ENCODE measurements at regions not wholly inside any gene's neighbourhood (a gene's known extent, or its start where the extent isn't known, plus 50 kb on each side); places are given as distances from the start of the nearest gene placed in this dataset.

DNA sequence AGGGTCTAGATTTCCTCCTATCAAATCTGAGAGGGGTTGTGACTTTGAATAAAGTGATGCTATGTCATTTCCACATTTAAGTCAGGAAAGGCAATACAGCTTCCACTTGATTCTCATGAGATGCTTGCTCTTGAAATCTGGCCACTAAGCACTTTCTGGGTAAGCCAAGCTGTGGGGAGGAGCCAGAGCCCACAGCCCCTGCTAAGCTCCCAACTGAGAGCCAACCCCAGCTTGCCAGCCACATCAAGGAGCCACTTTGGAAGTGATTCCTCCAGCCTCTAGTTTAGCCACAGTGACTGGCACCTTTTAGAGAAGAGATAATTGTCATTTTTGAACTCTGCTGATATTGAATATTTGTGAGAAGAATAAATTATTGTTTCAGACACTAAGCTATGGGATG is 1441.5 kb upstream of the IGFBP7 start:
- FAIRE-seq: no peak

DNA sequence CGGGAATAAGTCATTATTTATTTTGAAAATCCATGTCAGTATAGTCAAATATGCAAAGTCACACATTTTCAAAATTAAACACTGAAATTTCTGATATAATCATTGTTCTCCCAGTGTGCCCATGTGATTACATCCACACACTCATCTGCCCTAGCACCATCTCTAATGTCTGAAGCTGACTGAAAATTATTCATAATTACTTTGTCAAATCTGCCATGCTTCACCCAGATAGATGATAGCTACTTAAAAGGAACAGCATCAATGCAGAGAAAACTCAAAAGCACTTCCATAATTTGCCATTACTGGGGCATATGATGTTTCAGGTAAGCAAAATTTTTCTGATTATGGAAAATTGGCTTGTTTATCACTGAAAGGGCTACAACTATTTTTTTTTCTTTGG is 1433.3 kb upstream of the IGFBP7 start:
- FAIRE-seq: no peak

DNA sequence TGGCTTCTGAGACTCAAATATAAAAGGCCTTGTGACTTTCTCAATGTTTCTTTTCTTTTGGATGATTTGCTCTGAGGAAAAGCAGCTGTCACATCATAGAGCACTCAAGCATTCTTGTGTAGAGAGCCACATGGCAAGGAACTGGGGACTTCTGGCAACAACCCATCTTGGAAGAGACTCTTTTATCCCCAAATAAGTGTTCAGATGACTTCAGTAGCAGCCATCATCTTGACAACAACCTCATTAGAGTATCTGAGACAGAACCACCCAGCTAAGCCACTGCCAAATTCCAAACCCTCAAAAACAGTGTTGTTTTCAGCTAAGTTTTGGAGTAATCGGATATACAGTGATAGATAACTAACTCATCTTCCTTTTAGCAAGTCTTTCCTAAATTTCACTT is 1431.7 kb upstream of the IGFBP7 start:
- FAIRE-seq: no peak

DNA sequence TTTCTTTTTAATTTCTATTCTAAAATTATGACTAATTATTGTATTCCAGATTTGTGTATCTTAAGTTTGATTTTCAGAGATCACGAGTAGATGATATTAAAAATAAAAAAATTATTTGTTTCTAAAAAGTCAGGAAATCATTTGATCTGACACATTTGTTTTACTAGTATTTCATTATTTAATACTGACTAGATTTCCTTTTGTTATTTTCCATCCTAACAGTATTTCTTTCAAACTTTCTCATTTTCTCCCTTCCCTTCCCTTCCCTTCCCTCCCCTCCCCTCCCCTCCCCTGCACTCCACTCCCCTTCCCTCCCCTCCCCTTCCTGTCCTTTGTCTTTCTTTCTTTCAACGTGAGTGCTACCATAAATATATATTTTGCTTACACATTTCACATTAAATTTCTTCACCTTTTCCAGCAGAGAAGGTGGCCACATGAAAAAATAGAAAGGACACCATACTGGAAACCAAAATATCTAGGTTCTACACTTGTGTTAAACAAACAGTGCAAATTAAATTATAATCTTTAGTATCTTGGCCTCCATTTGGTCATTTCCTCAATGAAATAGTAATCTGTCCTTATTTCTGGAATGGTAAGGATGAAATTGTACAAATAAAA is 1412.7 kb upstream of the IGFBP7 start:
- peak; percentile 63 for FAIRE-seq

DNA sequence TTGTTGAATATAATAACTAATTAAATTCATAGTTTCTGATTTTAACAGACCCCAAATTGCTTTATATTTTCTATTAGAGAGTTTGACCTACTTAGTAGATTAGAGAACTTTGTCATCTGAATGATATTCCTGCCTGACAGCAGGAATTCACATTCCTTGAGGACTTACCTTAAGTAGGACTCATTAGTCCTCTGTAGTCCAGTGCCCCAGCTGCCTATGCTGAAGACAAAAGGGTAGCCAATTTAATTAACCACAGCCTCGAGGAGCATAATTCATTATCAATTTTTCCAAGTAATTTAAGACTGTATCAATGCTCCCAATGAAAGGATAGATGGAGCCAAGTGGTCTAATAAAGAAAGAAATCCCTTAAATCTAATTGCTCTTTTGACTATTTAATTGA is 1405.0 kb upstream of the IGFBP7 start:
- FAIRE-seq: no peak

DNA sequence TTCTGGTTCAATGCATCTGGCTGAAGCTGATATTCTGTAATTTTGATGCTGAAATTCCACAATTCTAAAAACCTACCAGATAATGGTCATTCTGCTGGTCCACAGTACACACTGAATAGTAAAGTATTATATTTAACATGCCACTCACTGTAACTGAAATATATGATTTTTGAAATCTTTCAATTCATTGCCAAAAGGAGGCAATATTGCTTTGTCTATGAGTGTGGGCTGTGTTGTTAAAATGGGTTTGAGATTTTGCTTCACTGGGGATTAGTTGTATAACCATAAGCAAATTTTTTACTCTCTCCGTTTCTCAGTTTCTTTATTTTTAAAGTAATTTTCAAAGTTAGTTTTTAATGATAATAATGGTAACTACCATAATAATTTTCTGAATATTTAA is 1404.1 kb upstream of the IGFBP7 start:
- no peak for FAIRE-seq

DNA sequence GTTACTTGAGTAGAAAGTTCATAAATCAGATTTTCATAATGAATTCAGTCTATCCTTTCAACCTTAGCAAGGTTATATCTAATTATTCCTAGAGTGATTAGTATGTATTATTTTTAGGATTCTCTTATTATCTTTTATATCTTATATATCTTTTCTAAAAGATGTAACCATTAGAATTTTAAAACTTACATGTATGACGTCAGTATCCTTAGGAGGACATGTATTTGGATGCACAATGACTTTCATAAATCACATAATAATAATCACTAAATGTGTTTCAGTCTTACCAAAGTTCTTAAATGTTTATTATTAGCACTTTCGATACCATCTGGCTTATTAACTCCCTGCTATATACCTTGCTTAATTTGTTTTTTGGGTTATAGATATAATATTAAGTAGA is 1400.5 kb upstream of the IGFBP7 start:
- FAIRE-seq: no peak

DNA sequence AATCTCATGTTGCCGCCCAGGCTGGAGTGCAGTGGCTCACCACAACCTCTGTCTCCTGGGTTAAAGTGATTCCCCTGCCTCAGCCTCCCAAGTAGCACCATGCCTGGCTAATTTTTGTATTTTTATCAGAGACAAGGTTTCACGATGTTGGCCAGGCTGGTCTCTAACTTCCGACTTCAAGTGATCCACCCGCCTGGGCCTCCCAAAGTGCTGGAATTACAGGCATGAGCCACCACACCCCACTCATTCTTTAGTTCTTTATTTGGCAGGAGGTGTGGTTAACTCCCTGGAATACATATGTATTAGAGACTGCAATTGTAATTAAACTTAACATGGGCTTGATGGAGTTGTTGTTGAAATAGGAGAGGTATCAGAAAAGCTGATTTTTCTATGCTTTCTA is 1396.9 kb upstream of the IGFBP7 start:
- FAIRE-seq: no peak

DNA sequence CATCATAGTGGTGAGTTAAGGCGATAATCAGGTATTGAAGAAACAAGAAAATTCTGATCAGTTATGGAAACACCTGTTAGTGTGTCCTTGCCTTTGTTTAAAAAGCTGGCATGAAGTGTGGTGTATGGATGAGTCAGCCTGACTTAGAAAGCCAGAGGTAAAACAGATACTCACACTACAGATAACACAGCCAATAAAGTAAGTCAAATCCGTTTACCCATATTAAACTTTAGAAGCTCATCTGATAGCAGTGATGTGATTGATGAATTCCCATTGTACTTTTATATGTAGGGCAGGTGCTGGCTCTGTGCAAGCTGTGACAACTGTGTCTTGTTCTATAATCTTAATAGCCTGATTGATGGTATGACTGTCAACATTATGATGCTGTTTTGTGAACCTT is 1392.7 kb upstream of the IGFBP7 start:
- FAIRE-seq: no peak

DNA sequence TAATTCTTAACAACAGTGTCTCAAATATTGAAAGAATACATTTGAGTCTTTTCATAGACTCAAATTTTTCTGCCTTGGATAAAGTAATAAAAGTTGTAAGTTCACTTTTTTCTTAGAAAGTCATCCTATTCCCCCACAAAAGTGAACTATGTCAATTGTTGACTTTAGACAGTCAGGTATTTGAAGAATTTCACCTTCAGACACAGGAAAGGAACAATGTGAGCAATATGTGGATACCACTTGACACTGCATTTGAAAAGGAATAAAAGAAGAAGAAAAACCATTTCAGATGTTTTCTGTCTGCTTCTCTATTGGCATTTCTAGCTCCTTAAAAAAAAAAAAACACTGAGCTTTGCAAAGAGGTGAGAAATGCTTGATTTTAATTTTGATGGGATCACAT is 1389.0 kb upstream of the IGFBP7 start:
- no peak for FAIRE-seq

DNA sequence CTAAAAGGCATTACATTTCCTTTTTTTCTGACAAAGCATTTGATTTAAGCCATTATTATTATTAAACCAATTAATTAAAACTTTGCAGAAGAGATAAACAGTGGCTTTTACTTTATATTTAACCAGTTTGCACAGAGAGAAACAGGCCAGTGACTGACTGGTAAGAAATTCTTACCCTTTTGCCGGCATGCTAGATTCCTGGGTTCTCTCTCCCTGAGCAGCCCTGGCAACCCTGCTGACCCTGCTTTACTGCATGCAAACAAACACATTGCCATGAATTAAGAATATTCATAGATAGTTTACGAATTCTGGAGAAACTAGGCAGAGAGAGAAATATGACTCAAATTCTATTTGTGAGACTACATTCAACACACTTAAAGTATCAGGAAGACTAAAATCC is 1381.4 kb upstream of the IGFBP7 start:
- no peak for FAIRE-seq

DNA sequence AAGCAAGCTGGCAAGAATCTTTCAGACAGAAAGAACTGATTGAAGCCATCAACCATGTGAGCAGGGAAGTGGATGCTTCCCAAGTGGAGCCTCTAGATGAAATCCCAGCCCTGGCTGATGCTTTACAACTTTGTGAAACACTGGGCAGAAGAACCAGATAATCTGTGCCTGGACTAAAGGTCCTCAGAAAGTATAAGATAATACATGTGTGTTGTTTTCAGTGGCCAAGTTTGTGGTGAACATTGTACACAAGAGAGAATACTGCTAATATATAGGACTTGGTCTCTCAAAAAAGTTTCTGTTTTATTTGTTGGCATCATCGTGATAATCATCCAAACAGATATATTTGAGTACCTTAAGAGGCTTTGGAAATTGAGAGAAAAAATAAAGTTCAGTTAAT is 1367.8 kb upstream of the IGFBP7 start:
- no peak for FAIRE-seq

DNA sequence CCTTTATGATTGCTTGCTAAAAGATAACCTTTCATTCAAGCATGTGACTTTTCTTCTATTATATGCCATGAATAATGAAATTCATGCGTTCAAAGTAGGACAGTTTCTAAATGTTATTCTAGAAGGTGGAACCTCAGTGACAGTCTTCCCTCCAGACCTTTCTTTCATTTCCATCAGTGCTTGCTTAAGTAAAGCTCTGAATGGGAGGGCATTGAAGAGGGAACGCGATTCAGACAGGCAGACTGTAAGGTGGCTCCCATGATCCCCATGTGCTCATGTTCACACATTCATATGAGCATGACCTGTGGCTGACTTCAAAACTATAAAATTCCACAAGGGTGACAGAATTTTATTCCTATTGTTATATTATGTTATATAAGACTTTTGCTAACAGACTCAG is 1367.3 kb upstream of the IGFBP7 start:
- FAIRE-seq: no peak

DNA sequence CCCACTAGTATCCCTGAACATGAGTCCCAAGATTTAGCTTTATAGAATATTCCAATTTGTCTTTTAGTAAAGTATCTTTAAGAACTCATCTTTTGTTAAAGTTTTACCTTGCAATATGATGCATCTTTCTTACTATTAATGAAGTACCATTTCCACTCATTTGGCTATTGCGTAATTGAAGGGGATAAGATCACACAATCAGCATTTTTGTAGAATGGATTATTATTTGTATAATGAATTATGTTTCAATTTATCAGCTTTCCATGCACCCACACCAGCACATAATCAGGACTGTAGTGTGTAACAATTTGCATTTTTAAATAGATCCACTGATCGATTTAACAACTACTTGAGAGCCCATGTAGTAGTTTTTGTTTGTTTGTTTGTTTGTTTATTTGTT is 1364.9 kb upstream of the IGFBP7 start:
- no peak for FAIRE-seq

DNA sequence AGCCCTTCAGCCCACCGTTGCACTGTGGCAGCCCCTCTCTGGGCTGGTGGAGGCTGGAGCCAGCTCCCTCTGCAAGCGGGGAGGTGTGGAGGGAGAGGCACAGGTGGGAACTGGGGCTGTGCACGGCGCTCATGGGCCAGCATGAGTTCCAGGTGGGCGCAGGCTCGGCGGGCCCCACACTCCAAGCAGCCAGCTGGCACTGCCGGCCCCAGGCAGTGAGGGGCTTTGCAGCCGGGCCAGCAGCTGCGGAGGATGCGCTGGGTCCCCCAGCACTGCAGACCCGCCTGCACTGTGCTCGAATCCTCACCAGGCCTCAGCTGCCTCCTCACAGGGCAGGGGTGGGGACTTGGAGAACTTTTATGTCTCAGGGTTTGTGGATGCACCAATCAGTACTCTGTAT is 1354.8 kb upstream of the IGFBP7 start:
- FAIRE-seq: no peak

DNA sequence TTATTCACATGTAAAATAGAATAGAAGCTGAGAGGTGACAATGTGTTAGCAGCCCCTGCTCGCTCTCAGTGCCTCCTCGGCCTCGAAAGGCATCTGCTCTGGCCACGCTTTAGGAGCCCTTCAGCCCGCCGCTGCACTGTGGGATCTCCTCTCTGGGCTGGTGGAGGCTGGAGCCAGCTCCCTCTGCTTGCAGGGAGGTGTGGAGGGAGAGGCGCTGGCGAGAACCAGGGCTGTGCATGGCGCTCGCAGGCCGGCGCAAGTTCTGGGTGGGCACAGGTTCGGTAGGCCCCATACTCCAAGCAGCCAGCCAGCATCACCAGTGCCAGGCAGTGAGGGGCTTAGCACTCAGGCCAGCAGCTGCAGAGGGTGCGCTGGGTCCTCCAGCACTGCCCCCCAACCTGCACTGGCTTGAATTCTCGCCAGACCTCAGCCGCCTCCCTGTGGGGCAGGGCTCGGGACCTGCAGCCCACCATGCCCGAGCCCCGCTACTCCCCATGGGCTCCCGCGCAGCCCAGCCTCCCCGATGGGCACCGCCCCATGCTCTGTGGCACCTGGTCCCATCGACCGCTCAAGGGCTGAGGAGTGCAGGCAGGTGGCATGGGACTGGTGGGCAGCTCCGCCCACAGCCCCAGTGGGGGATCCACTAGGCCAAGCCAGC is 1346.7 kb upstream of the IGFBP7 start:
- FAIRE-seq: no peak

DNA sequence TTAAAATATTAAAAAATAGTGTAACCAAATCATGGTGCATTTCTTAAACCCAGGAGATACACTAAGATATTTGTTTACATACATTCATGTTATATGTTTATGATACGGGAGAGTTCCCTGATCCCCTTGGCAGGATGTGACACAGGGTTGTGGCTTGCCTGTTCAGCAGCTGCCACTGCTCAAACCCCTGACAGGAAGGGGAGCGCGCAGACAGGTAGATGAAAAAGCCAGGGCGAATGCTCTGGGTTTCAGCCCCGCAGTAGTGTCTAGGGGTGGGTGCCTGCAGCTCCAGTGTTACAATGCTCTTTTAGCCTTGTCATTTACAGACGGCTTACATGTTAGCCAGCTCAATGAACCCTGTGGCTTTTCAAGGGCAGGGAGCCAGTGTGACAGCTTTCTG is 1343.8 kb upstream of the IGFBP7 start:
- FAIRE-seq: no peak

DNA sequence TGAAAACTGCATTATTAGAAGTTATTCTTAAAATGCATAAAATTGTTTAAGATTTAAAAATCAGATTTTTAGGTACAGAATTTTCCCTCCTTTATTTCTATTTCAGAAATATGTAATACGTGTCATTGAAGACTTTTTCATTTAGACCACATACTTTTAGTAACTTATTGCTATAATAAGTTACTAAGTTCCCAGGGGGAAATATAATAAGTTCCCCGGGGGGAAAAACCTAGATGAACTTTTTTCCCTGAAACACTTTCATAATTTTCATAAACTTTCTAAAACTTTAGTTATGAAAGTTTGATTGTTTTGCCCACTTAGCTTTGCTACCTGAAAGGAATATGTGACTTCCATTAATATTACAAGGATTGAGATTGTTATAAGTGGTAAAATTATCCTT is 1341.5 kb upstream of the IGFBP7 start:
- peak; percentile 18 for FAIRE-seq

DNA sequence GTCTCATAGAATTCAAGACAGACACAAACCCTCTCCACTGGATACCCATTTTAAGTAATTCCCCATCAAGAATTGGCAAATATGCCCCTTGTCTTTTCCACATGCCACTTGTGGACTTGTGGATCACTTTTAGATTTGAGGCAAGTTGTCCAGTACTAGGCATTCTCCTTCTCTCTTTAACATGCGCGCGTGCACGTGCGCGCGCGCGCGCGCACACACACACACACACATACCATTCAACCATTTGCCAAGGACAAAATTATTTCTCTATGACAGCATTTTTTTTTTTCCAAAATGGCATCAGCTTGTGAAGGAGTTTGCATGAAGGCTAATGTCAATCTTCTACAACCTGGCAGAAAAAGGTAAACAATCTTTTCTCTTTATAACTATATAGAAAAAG is 1325.7 kb upstream of the IGFBP7 start:
- FAIRE-seq: no peak

DNA sequence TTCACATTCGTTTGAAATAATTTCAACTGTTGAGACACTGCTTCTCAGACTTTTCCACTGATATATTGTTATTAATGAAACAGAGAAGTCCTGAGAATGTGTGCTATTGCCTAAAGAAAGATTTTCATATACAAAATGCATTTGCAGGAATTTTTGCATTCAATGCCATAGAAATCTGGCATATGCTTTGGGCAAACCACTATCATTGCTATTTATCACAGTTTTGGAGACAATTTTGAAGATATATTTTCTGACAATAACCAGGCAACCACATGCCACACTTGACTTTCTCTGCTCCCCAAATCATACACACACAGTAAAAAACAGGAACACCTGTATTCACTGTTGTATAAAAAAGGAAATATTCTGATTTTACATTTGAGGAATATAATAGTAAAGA is 1303.7 kb upstream of the IGFBP7 start:
- no peak for FAIRE-seq

DNA sequence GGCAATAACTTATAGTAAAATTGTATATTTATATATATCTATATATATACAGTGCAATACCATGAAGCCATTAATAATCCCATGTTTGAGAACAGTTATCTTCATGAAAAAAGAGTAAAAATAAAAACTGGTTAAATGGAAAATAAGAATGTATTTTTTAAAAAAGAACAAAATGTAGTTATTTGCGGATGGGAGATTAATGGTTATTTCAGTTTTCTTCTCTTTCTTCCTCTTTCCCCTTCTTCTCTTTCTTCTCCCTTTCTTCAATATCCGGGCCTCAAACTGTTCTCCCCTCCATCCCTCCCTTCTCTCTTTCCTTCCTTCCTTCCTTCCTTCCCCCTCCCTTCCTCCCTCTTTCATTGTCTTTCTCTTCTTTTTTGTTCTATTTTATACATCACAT is 1301.7 kb upstream of the IGFBP7 start:
- FAIRE-seq: no peak

DNA sequence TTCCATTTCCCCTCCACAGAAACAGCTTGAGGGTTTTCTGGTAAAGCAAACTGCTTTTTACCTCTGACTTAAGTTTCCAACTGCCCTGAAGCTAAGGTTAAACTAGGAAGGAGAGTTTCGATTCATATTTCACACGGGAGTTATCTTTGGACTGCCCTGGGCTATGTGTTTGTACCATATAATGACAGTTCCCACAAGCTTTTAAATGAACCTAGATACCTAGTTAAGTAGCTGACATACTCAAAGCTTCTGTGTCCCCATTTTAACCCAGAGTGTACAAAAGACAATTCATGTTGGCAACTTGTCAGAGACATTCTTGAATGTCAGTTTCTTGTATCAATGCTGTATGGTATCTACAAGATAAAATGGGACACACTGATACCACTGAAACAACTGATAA is 1296.6 kb upstream of the IGFBP7 start:
- FAIRE-seq: no peak

DNA sequence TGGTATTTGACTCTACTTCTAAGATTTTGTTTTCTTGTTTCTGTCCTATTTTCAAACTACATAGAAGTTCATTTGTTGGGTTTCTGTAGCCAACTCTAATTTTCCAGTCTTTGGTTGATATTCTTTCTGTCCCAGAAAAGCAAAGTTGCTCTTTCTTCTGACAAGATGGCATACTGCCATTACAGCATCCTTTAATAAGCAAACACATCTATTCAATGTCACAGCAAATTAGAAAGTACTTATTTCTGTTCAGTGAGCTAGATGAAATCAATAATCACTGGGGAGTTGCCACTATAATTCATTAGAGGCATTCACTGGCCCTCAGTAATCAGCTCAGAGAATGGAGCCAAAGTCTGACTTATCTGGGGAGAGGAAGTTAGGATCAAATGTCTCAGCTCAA is 1258.0 kb upstream of the IGFBP7 start:
- no peak for FAIRE-seq

DNA sequence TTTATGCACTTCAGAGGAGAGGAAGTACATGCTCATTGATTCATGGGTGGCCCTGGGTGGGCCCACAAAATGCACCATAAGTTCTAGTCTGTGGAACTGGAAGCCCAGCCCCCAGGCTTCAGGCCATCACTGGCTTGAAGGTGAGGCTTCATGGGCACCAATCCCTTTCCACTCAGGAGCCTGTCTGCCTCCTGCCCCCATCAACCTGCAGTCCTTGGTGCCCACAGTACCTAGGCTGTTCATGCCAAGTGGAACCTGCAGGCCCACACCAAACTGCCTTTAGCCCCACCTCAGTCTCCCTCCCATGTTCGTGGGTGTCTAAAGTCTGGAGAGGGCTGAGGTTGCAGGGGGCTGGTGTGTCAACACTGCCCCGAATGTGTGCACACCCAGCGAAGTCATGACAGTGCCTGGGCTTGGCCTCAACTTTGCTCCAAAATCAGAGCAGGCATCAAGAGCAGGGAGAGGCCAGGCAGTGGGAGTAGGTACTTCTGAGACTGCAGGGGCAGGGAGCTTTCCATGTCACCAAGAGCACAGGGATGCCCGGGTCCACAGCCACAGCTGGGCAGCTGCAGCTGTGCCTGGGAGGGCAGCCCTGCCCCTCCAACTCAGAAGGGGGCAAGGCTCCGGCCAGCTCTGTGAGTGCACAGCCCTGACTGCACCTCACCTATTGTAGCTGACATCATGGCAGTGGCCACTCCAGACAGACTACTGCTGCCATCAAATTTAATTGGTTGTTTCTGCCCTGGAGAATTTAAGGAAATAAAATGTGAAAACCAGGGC is 1250.4 kb upstream of the IGFBP7 start:
- no peak for FAIRE-seq

Data from endometrium (tissue), 2 donors.